GM12878 (cell line): ENCODE measurements at regions not wholly inside any gene's neighbourhood (a gene's known extent, or its start where the extent isn't known, plus 50 kb on each side); places are given as distances from the start of the nearest gene placed in this dataset.

Experiments
- ATAC-seq: fragments of 200-7000 bp; cut with Tn5 transposase; 3 replicates; pipeline ENCODE4 v1.9.1; 2020; ENCODE audit warnings: mild to moderate bottlenecking, moderate library complexity
- BruUV-seq: library from RNA; stranded (reverse); fragments of 400-500 nt; replicated peaks from 2 replicates; lab custom pipeline; 2021; lab: Mats Ljungman, UMichigan
- CTCF ChIA-PET: fragments of 300-600 bp; sonication (Branson Sonifier 250); formaldehyde crosslinking; extraction: SDS; loops from one replicate; lab custom pipeline; 2021; ENCODE audit warnings: inconsistent platforms; lab: Yijun Ruan, JAX
- POLR2A ChIA-PET: fragments of 350-600 bp; formaldehyde crosslinking; extraction: SDS; loops from one replicate; lab custom pipeline; 2021; ENCODE audit warnings: inconsistent platforms; lab: Charles Lee
- RAD21 ChIA-PET: fragments of 300-600 bp; sonication (Branson Sonifier 250); formaldehyde crosslinking; loops from one replicate; lab custom pipeline; 2023; ENCODE audit warnings: antibody characterized with exemption; ENCODE audit not compliant: unreplicated experiment; lab: Charles Lee
- SMC1A ChIA-PET: fragments of 300-600 bp; sonication (Branson Sonifier 250); formaldehyde crosslinking; loops from one replicate; lab custom pipeline; 2023; ENCODE audit not compliant: unreplicated experiment, uncharacterized antibody; lab: Charles Lee
- DNase-seq: peaks from one replicate; pipeline ENCODE4 v3.0.0-alpha.2; 2011; ENCODE audit warnings: low read depth, low spot score
- FAIRE-seq: peaks from 3 replicates; lab custom pipeline; 2011; peaks lifted over from hg19 to GRCh38; lab: Jason Lieb, UNC
- H2AFZ ChIP-seq: 2 replicates; pipeline ENCODE4 v1.6.0; 2011; ENCODE audit warnings: low read depth, low read length, control low read depth; ENCODE audit not compliant: control insufficient read depth
- H3K27ac ChIP-seq: 2 replicates; pipeline ENCODE4 v1.5.1; 2011; ENCODE audit warnings: control low read depth; ENCODE audit not compliant: control insufficient read depth, insufficient read depth
- H3K27me3 ChIP-seq, 2 experiments: replicated peaks in 1 of 2; 2 replicates each; pipeline versions ENCODE4 v1.6.0 to v1.6.1; 2011; ENCODE audit warnings: low read length in 1 of 2; ENCODE audit not compliant: control insufficient read depth in 2 of 2, insufficient read depth in 2 of 2
- H3K36me3 ChIP-seq, 2 experiments: 2 replicates each; pipeline ENCODE4 v1.5.1; 2011; ENCODE audit warnings: low read length in 1 of 2; ENCODE audit not compliant: control insufficient read depth in 2 of 2, insufficient read depth in 2 of 2
- H3K4me1 ChIP-seq: 2 replicates; pipeline ENCODE4 v1.6.1; 2011; ENCODE audit warnings: mild to moderate bottlenecking, low read length, moderate library complexity, mixed read lengths; ENCODE audit not compliant: control insufficient read depth, insufficient read depth
- H3K4me2 ChIP-seq: 2 replicates; pipeline ENCODE4 v1.6.0; 2011; ENCODE audit warnings: control low read depth; ENCODE audit not compliant: control insufficient read depth, insufficient read depth
- H3K4me3 ChIP-seq: fragments of 200-600 bp; sonication (generic); 2 replicates; pipeline ENCODE4 v1.5.1; 2016
- H3K79me2 ChIP-seq: 2 replicates; pipeline ENCODE4 v1.6.0; 2011; ENCODE audit warnings: low read length; ENCODE audit not compliant: control insufficient read depth, insufficient read depth
- H3K9ac ChIP-seq: 2 replicates; pipeline ENCODE4 v1.8.0; 2011; ENCODE audit warnings: low read length, control low read depth, mixed read lengths; ENCODE audit not compliant: control insufficient read depth, insufficient read depth
- H3K9me3 ChIP-seq: replicated peaks from 3 replicates; pipeline ENCODE4 v1.5.1; 2011; ENCODE audit warnings: mild to moderate bottlenecking, low read length; ENCODE audit not compliant: control insufficient read depth, insufficient read depth
- H4K20me1 ChIP-seq: 2 replicates; pipeline ENCODE4 v1.6.0; 2011; ENCODE audit not compliant: control insufficient read depth, insufficient read depth
- BHLHE40 ChIP-seq, 2 experiments: fragments of 450-650 bp in 1 of 2; IDR thresholded peaks; 2 replicates each; pipeline ENCODE4 v1.6.1; 2011 to 2017; ENCODE audit warnings: low read depth in 2 of 2, borderline replicate concordance in 1 of 2, improper control_type of control experiment in 1 of 2, low read length in 1 of 2, mild to moderate bottlenecking in 1 of 2
- CHD2 ChIP-seq: IDR thresholded peaks from 2 replicates; pipeline ENCODE4 v1.6.1; 2011; ENCODE audit warnings: low read depth, low read length, improper control_type of control experiment, borderline replicate concordance
- MEF2B ChIP-seq: fragments of 450-650 bp; IDR thresholded peaks from 2 replicates; pipeline ENCODE4 v1.6.1; 2018; ENCODE audit warnings: mild to moderate bottlenecking, moderate library complexity; ENCODE audit not compliant: partially characterized antibody, poor library complexity, severe bottlenecking
- NFYA ChIP-seq: IDR thresholded peaks from 2 replicates; pipeline ENCODE4 v1.6.1; 2011; ENCODE audit warnings: low read depth, mild to moderate bottlenecking, low read length, improper control_type of control experiment, borderline replicate concordance
- NR2C1 ChIP-seq: fragments of 450-650 bp; IDR thresholded peaks from 2 replicates; pipeline ENCODE4 v1.6.1; 2017; ENCODE audit warnings: antibody characterized with exemption, mild to moderate bottlenecking, moderate library complexity
- NRF1 ChIP-seq: conservative IDR thresholded peaks from 2 replicates; pipeline ENCODE4 v1.6.1; 2011; ENCODE audit warnings: mild to moderate bottlenecking, low read depth, low read length, improper control_type of control experiment
- ZZZ3 ChIP-seq: IDR thresholded peaks from 2 replicates; pipeline ENCODE4 v1.6.1; 2011; ENCODE audit warnings: low read depth; ENCODE audit not compliant: control insufficient read depth, insufficient read length
- WGBS: methylation state at CpG from one replicate; pipeline ENCODE4 v1.1.6; 2016; ENCODE audit warnings: low lambda C conversion rate; ENCODE audit not compliant: insufficient replicate concordance, insufficient coverage; ENCODE audit errors: missing lambda C conversion rate; 5-methylcytosine and 5-hydroxymethylcytosine counted together
- in situ Hi-C: fragments of 300-500 bp; cut with MboI; formaldehyde crosslinking; loops from 9 replicates; pipeline ENCODE4 v1.14.3; 2018; ENCODE audit warnings: mixed read lengths
- intact Hi-C: fragments of 100-400 bp; cut with micrococcal nuclease; formaldehyde crosslinking; loops from one replicate; pipeline ENCODE4 v1.14.2; 2022; ENCODE audit not compliant: unreplicated experiment
- TF ChIP-seq, protein P1 (sequence below): fragments of 450-650 bp; formaldehyde crosslinking; IDR thresholded peaks from 2 replicates; pipeline ENCODE4 v1.5.0; 2022; ENCODE audit warnings: mild to moderate bottlenecking, missing genetic modification characterization
- TF ChIP-seq, protein P2 (sequence below): fragments of 450-650 bp; conservative IDR thresholded peaks from 2 replicates; pipeline ENCODE4 v1.6.1; 2017; ENCODE audit warnings: mild to moderate bottlenecking, moderate library complexity
- TF ChIP-seq, protein P3 (sequence below): fragments of 450-650 bp; IDR thresholded peaks from 2 replicates; pipeline ENCODE4 v1.6.1; 2018; ENCODE audit warnings: mild to moderate bottlenecking, low read depth, moderate library complexity; ENCODE audit not compliant: partially characterized antibody
- TF ChIP-seq, protein P4 (sequence below): fragments of 450-650 bp; IDR thresholded peaks from 2 replicates; pipeline ENCODE4 v1.6.1; 2018; ENCODE audit warnings: borderline replicate concordance, mild to moderate bottlenecking; ENCODE audit not compliant: partially characterized antibody
- TF ChIP-seq, protein P5 (sequence below): IDR thresholded peaks from 2 replicates; pipeline ENCODE4 v1.6.1; 2012; ENCODE audit warnings: low read depth, low read length, improper control_type of control experiment

DNA sequence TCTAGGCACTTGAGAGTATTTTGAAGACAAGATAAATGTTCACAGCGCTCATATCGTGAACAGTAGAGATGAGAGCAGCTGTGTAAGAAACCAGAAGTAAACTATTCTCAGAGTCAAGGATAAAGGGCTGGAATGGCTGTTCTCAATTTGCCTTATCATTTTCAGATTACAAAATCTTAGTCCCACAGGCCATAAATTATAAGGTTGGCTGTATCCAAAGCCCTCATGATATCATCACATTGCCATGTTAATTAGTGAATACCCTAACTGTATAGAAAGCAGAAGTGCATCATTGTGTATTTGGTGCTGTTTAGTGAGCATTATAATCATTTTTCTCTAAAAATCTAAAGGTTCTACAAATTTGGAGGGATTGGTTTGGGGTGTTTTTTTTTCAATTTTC, 168.9 kb upstream of the EDNRA start:
- intact Hi-C loops (no loop called here), in situ Hi-C loops (no loop called here)
- BruUV-seq: no TSS peak
- ChIA-PET SMC1A (no interaction called here), POLR2A (no interaction called here), RAD21 (no interaction called here), CTCF (no interaction called here)
- Histone ChIP-seq H4K20me1 (no peaks in the 10 kb centered on the region), H3K9me3 (no peaks in the 10 kb centered on the region), H3K4me1 (no peaks in the 10 kb centered on the region), H3K27ac (no peak overlapping the region), H3K4me3 (no peak overlapping the region), H3K9ac (no peak overlapping the region), H2AFZ (no peak overlapping the region), H3K27me3 (no peaks in the 10 kb centered on the region), H3K4me2 (no peak overlapping the region), H3K79me2 (no peaks in the 10 kb centered on the region), H3K36me3 (no peaks in the 10 kb centered on the region)
- FAIRE-seq (no peak), DNase-seq (no peak), ATAC-seq (no peak)
- WGBS: 93% methylated on average over 2 of the region's 2 CpGs
- TF ChIP-seq ZZZ3 (no peak), NRF1 (no peak), MEF2B (no peak), NR2C1 (no peak), BHLHE40 (IDR thresholded peaks at IDR 0.05; ENCODE audit: borderline replicate concordance in 1 of 2, low read depth in 2 of 2, low read length in 1 of 2) (no peak), NFYA (no peak), CHD2 (no peak)
- TF ChIP-seq, protein P1, sequence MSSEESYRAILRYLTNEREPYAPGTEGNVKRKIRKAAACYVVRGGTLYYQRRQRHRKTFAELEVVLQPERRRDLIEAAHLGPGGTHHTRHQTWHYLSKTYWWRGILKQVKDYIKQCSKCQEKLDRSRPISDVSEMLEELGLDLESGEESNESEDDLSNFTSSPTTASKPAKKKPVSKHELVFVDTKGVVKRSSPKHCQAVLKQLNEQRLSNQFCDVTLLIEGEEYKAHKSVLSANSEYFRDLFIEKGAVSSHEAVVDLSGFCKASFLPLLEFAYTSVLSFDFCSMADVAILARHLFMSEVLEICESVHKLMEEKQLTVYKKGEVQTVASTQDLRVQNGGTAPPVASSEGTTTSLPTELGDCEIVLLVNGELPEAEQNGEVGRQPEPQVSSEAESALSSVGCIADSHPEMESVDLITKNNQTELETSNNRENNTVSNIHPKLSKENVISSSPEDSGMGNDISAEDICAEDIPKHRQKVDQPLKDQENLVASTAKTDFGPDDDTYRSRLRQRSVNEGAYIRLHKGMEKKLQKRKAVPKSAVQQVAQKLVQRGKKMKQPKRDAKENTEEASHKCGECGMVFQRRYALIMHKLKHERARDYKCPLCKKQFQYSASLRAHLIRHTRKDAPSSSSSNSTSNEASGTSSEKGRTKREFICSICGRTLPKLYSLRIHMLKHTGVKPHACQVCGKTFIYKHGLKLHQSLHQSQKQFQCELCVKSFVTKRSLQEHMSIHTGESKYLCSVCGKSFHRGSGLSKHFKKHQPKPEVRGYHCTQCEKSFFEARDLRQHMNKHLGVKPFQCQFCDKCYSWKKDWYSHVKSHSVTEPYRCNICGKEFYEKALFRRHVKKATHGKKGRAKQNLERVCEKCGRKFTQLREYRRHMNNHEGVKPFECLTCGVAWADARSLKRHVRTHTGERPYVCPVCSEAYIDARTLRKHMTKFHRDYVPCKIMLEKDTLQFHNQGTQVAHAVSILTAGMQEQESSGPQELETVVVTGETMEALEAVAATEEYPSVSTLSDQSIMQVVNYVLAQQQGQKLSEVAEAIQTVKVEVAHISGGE: no peak
- TF ChIP-seq, protein P2, sequence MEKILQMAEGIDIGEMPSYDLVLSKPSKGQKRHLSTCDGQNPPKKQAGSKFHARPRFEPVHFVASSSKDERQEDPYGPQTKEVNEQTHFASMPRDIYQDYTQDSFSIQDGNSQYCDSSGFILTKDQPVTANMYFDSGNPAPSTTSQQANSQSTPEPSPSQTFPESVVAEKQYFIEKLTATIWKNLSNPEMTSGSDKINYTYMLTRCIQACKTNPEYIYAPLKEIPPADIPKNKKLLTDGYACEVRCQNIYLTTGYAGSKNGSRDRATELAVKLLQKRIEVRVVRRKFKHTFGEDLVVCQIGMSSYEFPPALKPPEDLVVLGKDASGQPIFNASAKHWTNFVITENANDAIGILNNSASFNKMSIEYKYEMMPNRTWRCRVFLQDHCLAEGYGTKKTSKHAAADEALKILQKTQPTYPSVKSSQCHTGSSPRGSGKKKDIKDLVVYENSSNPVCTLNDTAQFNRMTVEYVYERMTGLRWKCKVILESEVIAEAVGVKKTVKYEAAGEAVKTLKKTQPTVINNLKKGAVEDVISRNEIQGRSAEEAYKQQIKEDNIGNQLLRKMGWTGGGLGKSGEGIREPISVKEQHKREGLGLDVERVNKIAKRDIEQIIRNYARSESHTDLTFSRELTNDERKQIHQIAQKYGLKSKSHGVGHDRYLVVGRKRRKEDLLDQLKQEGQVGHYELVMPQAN: no peak
- TF ChIP-seq, protein P3, sequence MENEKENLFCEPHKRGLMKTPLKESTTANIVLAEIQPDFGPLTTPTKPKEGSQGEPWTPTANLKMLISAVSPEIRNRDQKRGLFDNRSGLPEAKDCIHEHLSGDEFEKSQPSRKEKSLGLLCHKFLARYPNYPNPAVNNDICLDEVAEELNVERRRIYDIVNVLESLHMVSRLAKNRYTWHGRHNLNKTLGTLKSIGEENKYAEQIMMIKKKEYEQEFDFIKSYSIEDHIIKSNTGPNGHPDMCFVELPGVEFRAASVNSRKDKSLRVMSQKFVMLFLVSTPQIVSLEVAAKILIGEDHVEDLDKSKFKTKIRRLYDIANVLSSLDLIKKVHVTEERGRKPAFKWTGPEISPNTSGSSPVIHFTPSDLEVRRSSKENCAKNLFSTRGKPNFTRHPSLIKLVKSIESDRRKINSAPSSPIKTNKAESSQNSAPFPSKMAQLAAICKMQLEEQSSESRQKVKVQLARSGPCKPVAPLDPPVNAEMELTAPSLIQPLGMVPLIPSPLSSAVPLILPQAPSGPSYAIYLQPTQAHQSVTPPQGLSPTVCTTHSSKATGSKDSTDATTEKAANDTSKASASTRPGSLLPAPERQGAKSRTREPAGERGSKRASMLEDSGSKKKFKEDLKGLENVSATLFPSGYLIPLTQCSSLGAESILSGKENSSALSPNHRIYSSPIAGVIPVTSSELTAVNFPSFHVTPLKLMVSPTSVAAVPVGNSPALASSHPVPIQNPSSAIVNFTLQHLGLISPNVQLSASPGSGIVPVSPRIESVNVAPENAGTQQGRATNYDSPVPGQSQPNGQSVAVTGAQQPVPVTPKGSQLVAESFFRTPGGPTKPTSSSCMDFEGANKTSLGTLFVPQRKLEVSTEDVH: no peak
- TF ChIP-seq, protein P4, sequence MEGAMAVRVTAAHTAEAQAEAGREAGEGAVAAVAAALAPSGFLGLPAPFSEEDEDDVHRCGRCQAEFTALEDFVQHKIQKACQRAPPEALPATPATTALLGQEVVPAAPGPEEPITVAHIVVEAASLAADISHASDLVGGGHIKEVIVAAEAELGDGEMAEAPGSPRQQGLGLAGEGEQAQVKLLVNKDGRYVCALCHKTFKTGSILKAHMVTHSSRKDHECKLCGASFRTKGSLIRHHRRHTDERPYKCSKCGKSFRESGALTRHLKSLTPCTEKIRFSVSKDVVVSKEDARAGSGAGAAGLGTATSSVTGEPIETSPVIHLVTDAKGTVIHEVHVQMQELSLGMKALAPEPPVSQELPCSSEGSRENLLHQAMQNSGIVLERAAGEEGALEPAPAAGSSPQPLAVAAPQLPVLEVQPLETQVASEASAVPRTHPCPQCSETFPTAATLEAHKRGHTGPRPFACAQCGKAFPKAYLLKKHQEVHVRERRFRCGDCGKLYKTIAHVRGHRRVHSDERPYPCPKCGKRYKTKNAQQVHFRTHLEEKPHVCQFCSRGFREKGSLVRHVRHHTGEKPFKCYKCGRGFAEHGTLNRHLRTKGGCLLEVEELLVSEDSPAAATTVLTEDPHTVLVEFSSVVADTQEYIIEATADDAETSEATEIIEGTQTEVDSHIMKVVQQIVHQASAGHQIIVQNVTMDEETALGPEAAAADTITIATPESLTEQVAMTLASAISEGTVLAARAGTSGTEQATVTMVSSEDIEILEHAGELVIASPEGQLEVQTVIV: no peak
- TF ChIP-seq, protein P5, sequence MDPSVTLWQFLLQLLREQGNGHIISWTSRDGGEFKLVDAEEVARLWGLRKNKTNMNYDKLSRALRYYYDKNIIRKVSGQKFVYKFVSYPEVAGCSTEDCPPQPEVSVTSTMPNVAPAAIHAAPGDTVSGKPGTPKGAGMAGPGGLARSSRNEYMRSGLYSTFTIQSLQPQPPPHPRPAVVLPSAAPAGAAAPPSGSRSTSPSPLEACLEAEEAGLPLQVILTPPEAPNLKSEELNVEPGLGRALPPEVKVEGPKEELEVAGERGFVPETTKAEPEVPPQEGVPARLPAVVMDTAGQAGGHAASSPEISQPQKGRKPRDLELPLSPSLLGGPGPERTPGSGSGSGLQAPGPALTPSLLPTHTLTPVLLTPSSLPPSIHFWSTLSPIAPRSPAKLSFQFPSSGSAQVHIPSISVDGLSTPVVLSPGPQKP: no peak
